ENCODE measurements at regions not wholly inside any gene's neighbourhood (a gene's known extent, or its start where the extent isn't known, plus 50 kb on each side); places are given as distances from the start of the nearest gene placed in this dataset.

DNA sequence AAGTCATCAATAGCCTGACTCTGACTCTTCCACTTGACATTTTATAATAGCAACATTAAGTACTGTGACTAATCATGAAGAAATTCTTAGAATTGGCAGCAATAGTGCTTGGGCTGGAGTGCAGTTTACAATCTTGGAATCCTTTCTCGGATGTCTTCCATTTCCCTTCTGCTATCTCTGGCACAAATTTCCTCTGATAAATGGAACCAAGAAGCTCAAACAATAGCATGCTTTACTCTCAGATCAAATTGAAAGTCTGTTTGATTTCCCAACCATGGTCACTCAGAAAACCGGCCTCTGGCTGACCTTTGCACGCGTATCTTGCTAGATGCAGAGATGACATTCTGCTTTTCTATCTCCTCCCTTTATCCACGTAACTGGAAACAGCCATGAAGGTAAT, 99.0 kb upstream of the SPANXC start:
- Histone ChIP-seq H3K79me2 (ENCODE audit: control insufficient read depth, insufficient read depth, low read length) (no peaks in the 10 kb centered on the region), H3K9me1 (ENCODE audit: control insufficient read depth, extremely low read depth, insufficient read depth, low read length) (no peaks in the 10 kb centered on the region), H3K4me3 (ENCODE audit: control insufficient read depth in 2 of 3, extremely low read depth in 1 of 3, insufficient read depth in 2 of 3, low read depth in 1 of 3, low read length in 3 of 3) (no peak overlapping the region), H3K9ac (ENCODE audit: control insufficient read depth, extremely low read depth, insufficient read depth, low read length) (no peak overlapping the region), H3K36me3 (ENCODE audit: control insufficient read depth in 2 of 2, extremely low read depth in 1 of 2, insufficient read depth in 2 of 2, low read length in 2 of 2) (no peaks in the 10 kb centered on the region), H3K9me3 (ENCODE audit: control insufficient read depth, low read depth, low read length) (no peaks in the 10 kb centered on the region), H3K27ac (ENCODE audit: control insufficient read depth, insufficient read depth, low read length) (no peak overlapping the region), H3K27me3 (ENCODE audit: control insufficient read depth, extremely low read depth, insufficient read depth, low read length) (no peaks in the 10 kb centered on the region), H3K4me1 (ENCODE audit: control insufficient read depth, extremely low read depth, insufficient read depth, low read length) (no peaks in the 10 kb centered on the region), H4K20me1 (ENCODE audit: control insufficient read depth, extremely low read depth, insufficient read depth, low read length) (no peaks in the 10 kb centered on the region), H2AFZ (ENCODE audit: control insufficient read depth, low read length) (peak overlapping the region; percentile 27), H3K4me2 (ENCODE audit: control insufficient read depth, extremely low read depth, insufficient read depth, low read depth, low read length) (peak overlapping the region; percentile 41)
- dilution Hi-C loops (cut with MboI; ENCODE audit: extremely low pct_ligation_motif_present, low sequenced_read_pairs): no loop called here
- peak; percentile 71 for FAIRE-seq
- DNase-seq (ENCODE audit: low read depth, low spot score): no peak
- TF ChIP-seq, protein P1, sequence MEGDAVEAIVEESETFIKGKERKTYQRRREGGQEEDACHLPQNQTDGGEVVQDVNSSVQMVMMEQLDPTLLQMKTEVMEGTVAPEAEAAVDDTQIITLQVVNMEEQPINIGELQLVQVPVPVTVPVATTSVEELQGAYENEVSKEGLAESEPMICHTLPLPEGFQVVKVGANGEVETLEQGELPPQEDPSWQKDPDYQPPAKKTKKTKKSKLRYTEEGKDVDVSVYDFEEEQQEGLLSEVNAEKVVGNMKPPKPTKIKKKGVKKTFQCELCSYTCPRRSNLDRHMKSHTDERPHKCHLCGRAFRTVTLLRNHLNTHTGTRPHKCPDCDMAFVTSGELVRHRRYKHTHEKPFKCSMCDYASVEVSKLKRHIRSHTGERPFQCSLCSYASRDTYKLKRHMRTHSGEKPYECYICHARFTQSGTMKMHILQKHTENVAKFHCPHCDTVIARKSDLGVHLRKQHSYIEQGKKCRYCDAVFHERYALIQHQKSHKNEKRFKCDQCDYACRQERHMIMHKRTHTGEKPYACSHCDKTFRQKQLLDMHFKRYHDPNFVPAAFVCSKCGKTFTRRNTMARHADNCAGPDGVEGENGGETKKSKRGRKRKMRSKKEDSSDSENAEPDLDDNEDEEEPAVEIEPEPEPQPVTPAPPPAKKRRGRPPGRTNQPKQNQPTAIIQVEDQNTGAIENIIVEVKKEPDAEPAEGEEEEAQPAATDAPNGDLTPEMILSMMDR (optimal IDR thresholded peaks at IDR 0.05 in 1 of 3, IDR thresholded peaks at IDR 0.05 in 1 of 3, conservative IDR thresholded peaks at IDR 0.05 in 1 of 3; ENCODE audit: extremely low read depth in 1 of 3, insufficient read depth in 2 of 3, low read length in 3 of 3): no peak
- TF ChIP-seq EZH2 (IDR thresholded peaks at IDR 0.05; ENCODE audit: low read length): no peak

DNA sequence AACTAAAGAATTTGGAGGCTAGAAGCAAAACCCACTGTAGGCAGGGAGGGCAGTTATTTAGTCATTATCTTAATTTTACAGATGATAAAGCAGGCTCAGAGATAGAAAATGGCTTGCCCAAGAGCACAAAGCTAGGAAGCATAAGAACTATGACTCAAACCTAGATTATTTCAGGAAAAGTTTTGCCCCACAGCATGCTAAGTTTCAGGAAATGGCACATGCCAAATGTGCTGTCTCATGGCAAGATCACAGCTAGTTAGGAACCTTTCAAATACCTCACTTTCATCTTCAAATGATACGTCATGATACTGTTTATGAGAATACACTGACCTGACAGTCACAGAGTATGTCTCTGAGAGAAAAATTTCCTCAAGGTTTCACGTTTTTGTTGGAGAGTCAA, 78.5 kb upstream of the SPANXC start:
- Histone ChIP-seq H3K9me1 (ENCODE audit: control insufficient read depth, extremely low read depth, insufficient read depth, low read length) (no peaks in the 10 kb centered on the region), H3K4me1 (ENCODE audit: control insufficient read depth, extremely low read depth, insufficient read depth, low read length) (no peaks in the 10 kb centered on the region), H4K20me1 (ENCODE audit: control insufficient read depth, extremely low read depth, insufficient read depth, low read length) (no peaks in the 10 kb centered on the region), H3K79me2 (ENCODE audit: control insufficient read depth, insufficient read depth, low read length) (no peaks in the 10 kb centered on the region), H3K36me3 (ENCODE audit: control insufficient read depth in 2 of 2, extremely low read depth in 1 of 2, insufficient read depth in 2 of 2, low read length in 2 of 2) (no peaks in the 10 kb centered on the region), H3K27ac (ENCODE audit: control insufficient read depth, insufficient read depth, low read length) (no peak overlapping the region), H3K4me3 (ENCODE audit: control insufficient read depth in 2 of 3, extremely low read depth in 1 of 3, insufficient read depth in 2 of 3, low read depth in 1 of 3, low read length in 3 of 3) (no peak overlapping the region), H3K9ac (ENCODE audit: control insufficient read depth, extremely low read depth, insufficient read depth, low read length) (no peak overlapping the region), H3K9me3 (ENCODE audit: control insufficient read depth, low read depth, low read length) (no peaks in the 10 kb centered on the region), H3K27me3 (ENCODE audit: control insufficient read depth, extremely low read depth, insufficient read depth, low read length) (no peaks in the 10 kb centered on the region), H2AFZ (ENCODE audit: control insufficient read depth, low read length) (no peak overlapping the region), H3K4me2 (ENCODE audit: control insufficient read depth, extremely low read depth, insufficient read depth, low read depth, low read length) (no peak overlapping the region)
- FAIRE-seq (no peak), DNase-seq (ENCODE audit: low read depth, low spot score) (no peak)
- dilution Hi-C loops (cut with MboI; ENCODE audit: extremely low pct_ligation_motif_present, low sequenced_read_pairs): no loop called here
- no peak for TF ChIP-seq EZH2 (IDR thresholded peaks at IDR 0.05; ENCODE audit: low read length)
- TF ChIP-seq, protein P1 (optimal IDR thresholded peaks at IDR 0.05 in 1 of 3, IDR thresholded peaks at IDR 0.05 in 1 of 3, conservative IDR thresholded peaks at IDR 0.05 in 1 of 3; ENCODE audit: extremely low read depth in 1 of 3, insufficient read depth in 2 of 3, low read length in 3 of 3): no peak
